Umbilical cord (tissue), 1 donor: ENCODE measurements at regions not wholly inside any gene's neighbourhood (a gene's known extent, or its start where the extent isn't known, plus 50 kb on each side); places are given as distances from the start of the nearest gene placed in this dataset.
"Not testable (repeated sequence)": the region's sequence is repeated elsewhere in the genome, so short reads cannot be mapped to it uniquely, and the experiment has no call there.

Experiments used
- DNase-seq: peaks from one replicate; pipeline ENCODE4 v3.0.0-alpha.2; 2015; ENCODE audit warnings: low spot score

- peak; percentile 98 for DNase-seq
Observed at GRCh38 chr18:22503803-22504202, 86.1 kb upstream of the CTAGE1 start.

GRCh38 chr18:22504251-22505030 is 86.7 kb upstream of the CTAGE1 start:
- DNase-seq: peak; percentile 64

GRCh38 chr18:22505141-22505591 is 87.5 kb upstream of the CTAGE1 start:
- no peak for DNase-seq

GRCh38 chr18:22507055-22507454 is 89.3 kb upstream of the CTAGE1 start:
- no peak for DNase-seq

GRCh38 chr18:22509423-22509822 is 91.7 kb upstream of the CTAGE1 start:
- no peak for DNase-seq

- DNase-seq: no peak
Observed at GRCh38 chr18:22510697-22511096, 93.0 kb upstream of the CTAGE1 start.

- no peak for DNase-seq
Observed at GRCh38 chr18:22513721-22514481, 96.2 kb upstream of the CTAGE1 start.

- no peak for DNase-seq
Observed at GRCh38 chr18:22514655-22515054, 96.9 kb upstream of the CTAGE1 start.

- no peak for DNase-seq
Observed at GRCh38 chr18:22515250-22515649, 97.5 kb upstream of the CTAGE1 start.

GRCh38 chr18:22517356-22517755 is 99.6 kb upstream of the CTAGE1 start:
- DNase-seq: peak; percentile 49

- no peak for DNase-seq
Observed at GRCh38 chr18:22521026-22521707, 103.5 kb upstream of the CTAGE1 start.

- no peak for DNase-seq
Observed at GRCh38 chr18:22523481-22523880, 105.8 kb upstream of the CTAGE1 start.

GRCh38 chr18:22524783-22525182 is 107.1 kb upstream of the CTAGE1 start:
- no peak for DNase-seq

GRCh38 chr18:22525313-22525712 is 107.6 kb upstream of the CTAGE1 start:
- DNase-seq: no peak

- DNase-seq: no peak
Observed at GRCh38 chr18:22525883-22526282, 108.2 kb upstream of the CTAGE1 start.

GRCh38 chr18:22528291-22528690 is 110.6 kb upstream of the CTAGE1 start:
- no peak for DNase-seq

GRCh38 chr18:22534706-22535105 is 117.0 kb upstream of the CTAGE1 start:
- not testable (repeated sequence) for DNase-seq

- no peak for DNase-seq
Observed at GRCh38 chr18:22536558-22536957, 118.8 kb upstream of the CTAGE1 start.

GRCh38 chr18:22538426-22538825 is 120.7 kb upstream of the CTAGE1 start:
- no peak for DNase-seq

- no peak for DNase-seq
Observed at GRCh38 chr18:22539051-22539765, 121.5 kb upstream of the CTAGE1 start.

- no peak for DNase-seq
Observed at GRCh38 chr18:22541232-22541631, 123.5 kb upstream of the CTAGE1 start.

GRCh38 chr18:22542406-22542835 is 124.7 kb upstream of the CTAGE1 start:
- peak; percentile 54 for DNase-seq
